GM19099 (cell line): ENCODE measurements at regions not wholly inside any gene's neighbourhood (a gene's known extent, or its start where the extent isn't known, plus 50 kb on each side); places are given as distances from the start of the nearest gene placed in this dataset.

Source experiments
- POLR2A ChIP-seq: IDR thresholded peaks from 3 replicates; pipeline ENCODE4 v1.6.1; 2011; ENCODE audit warnings: low read depth; ENCODE audit not compliant: insufficient read length; ENCODE audit errors: extremely low read depth

DNA sequence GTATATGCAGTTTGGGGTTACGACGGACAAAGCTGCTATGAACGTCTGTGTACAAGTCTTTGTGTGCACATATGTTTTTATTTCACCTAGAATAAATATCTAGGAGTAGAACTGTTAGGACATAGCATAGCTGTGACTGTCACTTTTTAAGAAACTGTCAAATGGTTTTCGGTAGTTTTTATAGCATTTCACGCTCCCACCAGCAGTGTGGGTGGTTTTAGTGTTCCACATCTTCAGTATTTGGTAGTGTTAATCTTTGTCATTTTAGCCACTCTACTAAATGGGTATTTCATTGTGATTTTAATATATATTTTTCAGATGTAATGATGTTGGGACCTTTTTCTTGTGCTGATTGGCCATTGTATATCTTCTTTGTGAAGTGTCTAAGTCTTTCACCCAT lies 109.1 kb upstream of the BCAT1 start:
- no peak for TF ChIP-seq POLR2A

DNA sequence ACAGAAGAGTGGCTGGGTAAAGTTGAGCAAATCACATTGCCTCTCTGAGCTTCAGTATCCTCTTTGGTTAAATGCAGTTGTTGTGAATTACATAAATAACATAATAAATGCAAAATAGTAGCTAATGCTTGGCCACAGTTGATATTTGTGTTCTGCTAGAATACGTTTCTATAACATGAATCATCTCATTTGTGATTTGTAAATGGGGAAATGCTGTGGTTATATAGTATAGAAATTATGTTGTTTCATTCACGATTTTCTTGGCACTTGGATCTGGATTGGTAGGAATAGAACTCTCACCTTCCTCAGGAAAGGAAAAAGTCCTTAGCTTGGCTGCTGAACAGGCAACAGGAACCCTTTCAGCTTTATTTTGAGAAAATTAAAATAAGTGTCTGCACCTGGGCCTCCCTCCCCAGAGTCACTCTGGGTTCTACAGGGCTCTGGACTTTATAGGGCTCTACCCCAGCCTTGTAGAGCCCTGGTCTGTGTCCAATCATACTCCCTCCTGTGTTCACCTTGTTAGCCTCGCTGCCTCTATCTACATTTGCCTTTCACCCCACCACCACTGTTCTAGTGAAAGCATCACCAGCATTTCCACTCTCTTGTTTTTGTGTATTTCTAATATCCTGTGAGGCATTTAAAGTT lies 107.7 kb upstream of the BCAT1 start:
- TF ChIP-seq POLR2A = no peak

DNA sequence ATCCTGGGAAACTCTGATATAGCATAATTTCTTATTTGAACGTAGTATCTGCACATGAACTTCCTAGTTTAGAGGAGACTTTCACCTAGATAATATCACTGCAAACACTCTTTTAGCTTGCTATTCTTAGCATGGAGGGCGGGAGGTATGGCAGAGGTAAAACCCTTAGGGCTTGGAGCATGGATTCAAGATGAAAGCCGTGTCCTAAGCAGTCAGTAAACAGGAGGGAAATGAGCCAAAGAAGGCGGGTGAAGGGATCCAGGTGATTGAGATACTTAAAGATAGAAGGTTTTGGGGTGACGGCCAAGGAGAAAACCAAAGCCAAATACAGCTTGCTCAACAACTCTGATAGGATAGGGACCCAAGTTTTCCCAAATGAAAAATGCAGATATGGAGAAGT lies 107.1 kb upstream of the BCAT1 start:
- no peak for TF ChIP-seq POLR2A

DNA sequence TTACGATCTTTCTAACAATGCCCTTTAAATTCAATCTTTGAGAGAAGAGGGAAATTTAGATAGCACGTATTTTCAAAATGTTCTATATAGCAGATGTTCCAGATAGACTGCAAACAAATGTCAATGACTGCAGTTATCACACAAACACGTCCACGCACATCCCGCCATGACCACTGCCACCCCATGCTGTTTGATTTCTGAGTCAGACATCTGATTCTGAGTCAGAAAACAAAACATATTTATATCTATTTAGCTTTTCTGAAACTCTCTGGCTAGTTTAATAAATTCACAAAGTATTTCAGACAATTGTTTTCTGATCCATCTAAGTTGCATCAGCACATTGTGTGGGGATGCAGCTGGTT lies 105.9 kb upstream of the BCAT1 start:
- peak; percentile 29 for TF ChIP-seq POLR2A

DNA sequence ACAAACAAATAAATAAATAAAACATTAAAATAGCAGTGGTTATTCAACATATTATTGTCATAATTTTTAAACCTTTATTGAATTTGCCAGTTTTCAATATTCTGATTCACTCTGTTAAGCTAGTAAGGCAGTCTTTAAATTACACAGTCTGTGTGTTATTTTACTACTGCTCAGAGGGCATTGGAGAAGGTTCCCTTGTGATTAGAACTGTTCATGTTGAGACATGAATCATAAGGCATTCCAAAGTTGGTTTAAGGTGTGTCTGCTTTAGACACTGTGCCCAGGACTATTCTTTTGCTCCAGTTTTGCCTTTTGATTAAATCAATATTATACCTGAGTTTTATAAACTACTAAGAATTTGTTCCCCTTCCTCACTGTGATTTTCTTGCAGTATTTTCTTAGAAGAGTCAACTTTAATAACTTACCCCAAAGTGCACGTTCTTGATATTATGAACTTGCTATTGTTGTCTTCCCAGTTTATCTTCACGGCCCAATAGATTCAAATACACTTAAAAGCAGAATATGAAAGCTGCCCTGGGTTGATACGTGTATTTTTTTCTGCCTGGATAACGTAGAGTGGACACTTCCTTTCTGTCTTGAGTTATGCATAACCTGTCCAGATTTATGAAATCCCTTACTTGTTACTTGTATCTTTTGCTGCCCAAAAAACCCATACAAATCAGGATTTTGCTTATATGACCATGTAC lies 105.3 kb upstream of the BCAT1 start:
- TF ChIP-seq POLR2A = peak; percentile 15

DNA sequence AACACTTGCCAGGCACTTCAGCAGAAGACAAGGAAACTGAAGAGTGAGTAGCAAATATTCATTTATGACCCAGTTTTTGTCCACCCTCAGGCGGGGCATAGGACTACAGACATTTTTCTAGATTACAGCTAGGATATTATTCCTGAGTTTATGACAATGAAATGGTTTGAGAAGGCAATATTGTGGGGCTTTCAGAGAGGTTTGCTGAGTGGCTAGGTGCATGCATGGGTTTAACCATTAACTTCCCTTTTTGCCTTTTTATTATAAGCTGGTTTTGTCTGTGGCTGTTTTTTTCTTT lies 104.0 kb upstream of the BCAT1 start:
- TF ChIP-seq POLR2A = no peak

DNA sequence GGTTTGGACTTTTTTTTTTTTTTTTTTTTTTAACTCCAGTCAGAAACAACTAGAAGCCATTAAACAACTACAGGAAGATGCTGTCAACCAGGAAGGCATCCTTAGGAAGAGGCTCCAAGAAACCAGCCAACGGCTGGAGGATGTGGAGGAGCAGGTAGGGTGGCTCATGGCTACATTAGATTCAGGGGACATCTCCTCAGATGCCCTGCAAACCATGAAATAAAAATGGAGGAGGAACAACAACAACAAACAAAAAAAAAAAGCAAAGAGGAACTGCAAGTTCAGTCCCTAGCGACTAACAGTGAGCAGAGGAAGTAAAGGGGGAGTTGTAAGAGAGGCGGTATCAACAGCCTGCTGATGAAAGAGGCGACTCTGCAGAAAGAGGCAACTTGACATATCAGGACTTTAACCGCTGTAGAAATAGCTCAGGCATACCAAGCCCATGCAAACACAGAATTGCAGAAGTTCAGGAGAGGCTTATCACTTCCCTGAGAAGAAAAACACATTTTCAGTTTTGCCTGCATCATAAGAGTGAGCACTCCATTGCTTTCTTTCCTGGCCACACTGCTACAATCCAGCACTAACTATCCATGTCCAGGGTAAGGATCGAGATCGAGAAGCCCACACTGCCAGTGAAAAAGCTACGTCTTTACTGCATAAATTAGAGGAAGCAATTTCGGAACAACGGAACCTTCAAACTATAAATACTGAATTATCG lies 103.5 kb upstream of the BCAT1 start:
- peak; percentile 72 for TF ChIP-seq POLR2A

DNA sequence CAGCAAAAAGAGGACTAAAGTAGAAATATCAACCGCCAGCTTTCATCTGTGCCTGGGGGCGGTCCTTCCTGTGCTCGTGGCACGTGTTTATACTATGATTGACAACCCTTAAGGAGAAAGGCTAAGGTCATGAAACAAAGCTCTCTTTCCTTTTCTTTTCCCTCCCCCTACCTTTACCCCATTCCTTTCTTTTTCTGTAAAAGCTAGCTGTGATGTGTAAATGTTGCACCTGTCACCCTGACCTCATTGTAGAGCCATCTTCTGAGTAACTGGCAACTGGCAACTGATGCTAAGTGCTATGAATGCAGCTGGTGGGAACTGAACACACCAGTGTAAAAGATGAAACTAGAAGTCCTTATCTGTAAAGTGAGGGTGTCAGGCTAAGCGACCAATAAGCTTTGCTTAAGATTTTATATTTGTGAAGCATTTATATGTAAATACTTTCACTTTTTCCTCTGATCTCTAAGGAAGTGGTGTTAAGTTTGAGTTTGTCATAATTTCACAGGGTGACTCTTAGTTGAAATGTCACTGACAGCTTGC lies 102.8 kb upstream of the BCAT1 start:
- TF ChIP-seq POLR2A = peak; percentile 43

DNA sequence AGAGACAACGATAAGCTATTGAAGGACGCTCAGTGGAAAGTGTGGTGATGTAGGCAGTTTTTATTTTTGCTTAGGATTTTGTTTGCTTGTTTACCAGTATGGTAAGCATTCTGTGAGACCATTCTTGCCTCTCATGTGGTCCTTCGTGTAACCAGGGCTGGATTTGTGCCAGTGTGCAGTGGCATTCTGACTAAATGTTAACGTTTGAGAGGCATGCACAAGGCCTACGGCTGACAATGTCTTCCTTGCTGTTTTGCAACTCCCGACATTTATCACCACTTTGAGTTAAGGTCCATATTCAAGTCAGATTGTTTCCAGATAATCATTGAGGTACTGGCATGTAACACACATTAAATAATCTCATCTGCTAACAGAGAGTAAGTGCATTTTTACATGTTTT lies 102.3 kb upstream of the BCAT1 start:
- no peak for TF ChIP-seq POLR2A

DNA sequence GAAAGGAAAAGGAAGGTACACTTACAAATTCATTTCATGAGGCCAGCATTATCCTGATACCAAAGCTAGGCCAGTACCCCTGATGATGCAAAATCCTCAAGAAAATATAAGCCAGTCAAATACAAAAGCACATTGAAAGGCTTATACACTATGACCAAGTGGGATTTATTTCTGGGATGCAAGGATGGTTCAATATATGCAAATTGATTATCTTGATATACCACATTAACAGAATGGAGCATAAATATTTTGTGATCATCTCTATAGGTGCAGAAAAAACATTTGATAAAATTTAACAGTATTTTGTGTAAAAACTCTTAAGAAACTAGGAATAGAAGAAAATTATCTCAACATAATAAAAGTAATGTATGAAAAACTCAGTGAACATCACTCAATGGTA lies 97.0 kb upstream of the BCAT1 start:
- no peak for TF ChIP-seq POLR2A

DNA sequence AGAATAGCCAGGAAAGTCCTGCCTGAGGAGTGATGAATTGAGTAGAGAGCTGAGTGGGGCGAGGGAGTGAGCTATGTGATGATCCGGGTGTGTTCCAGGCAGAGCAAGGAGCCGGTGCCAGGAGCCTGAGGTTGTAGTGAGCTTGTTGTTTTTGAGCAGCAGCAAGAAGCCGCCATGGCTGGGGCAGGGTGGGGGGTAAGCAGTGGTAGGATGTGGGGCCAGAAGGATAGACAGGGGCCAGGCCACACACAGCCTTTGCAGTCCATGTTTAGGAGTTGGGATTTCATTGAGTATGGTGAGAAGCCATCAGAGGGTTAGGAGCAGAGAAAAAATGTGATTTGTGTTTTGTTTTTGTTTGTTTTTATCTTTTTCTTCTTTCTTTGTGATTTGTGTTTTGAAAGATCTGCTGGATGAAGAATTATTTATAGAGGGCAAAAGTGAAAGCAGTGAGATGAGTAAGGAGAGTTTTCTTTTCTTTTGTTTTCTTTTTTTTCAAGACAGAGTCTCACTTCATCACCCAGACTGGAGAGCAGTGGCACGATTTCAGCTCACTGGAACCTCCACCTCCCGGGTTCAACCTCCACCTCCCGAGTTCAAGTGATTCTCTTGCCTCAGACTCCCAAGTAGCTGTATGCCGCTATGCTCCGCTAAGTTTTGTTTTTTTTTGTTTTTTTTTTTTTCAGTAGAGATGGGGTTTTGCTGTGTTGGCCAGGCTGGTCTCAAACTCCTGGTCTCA lies 92.3 kb upstream of the BCAT1 start:
- TF ChIP-seq POLR2A = no peak

DNA sequence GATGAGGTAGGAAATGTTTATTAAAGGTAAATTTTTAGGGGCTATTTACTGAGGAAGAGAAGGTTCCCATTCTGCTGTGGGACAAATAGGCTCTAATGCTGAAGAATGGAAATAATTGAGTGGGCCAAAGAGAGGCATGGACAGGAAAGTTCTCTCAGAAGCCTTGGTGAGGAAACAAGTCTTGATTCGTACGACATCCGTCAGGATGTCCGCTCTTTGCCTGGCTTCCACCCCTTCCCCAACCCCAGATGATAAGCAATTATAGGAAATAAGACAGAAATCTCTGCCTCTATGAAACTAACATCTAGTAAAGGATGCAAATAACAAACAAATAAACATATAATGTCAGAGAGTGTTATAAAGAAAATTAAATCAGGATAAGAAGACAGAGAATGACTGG lies 91.7 kb upstream of the BCAT1 start:
- no peak for TF ChIP-seq POLR2A

DNA sequence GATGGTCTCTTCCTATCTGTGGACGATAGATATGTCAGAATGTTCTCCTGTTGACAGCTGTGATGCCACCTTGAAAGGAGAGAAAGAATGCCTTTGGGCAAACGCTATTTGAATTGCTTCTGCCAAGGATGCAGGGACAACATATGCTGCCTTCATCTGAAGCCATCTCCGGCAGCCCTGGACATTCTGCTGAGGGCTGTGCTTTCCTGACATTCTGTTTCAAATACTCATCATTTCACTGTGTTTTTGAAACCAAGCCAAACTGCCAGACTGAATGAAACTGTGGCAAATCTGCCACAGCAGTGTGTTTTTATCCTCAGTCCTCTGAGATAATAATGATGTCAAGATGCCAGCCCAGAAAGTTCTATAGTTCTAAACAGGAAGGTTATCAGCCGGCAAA lies 85.8 kb upstream of the BCAT1 start:
- TF ChIP-seq POLR2A = no peak

DNA sequence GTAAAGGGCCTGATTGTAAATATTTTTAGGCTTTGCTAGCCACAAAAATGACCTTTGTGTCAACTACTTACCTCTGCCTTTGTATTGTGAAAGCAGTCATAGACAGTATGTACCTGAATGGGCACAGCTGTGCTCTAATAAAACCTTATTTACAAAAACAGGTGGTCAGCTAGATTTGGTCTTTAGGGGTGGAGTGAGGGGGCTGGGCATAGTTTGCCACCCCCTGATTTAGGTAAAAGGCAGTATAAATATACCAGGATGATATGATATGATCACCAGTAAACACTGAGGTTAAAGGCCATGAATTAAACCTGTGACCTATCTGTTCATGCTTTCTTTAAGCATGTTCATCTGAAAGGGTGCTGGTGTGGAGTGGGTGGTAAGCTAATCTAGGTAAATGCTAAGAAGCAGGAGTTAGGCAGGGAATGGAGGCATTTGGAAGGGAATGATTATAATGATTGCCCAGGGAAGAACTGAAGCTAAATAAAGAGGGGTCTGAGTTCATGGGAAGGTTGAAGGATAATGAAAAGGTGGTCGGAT lies 77.1 kb upstream of the BCAT1 start:
- no peak for TF ChIP-seq POLR2A

DNA sequence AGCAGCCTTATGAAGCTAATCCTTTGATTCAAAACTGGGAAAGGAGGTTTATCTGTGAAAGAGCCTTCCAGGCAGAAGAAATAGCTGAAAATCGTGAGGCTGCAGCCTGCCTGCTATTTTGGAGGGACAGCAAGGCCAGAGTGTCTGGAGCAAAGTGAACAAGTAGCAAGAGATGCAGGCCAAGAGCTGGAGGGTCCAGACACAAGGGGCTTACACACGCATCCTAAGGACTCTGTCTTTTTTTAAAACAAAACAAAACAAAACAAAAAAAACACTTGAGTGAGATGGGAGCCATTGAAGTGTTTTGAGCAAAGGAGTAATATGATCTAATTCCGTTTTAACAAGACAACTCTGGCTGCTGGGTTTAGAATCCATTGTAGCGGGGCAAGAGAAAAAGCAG lies 76.4 kb upstream of the BCAT1 start:
- TF ChIP-seq POLR2A = no peak
